Stimulated activated CD4-positive, alpha-beta T cell treated with anti-CD3 and anti-CD28 coated beads, Interleukin-1b, Interleukin-23, amount 100 ng/mL, for 4 hours (primary cell): ENCODE measurements at regions not wholly inside any gene's neighbourhood (a gene's known extent, or its start where the extent isn't known, plus 50 kb on each side); places are given as distances from the start of the nearest gene placed in this dataset.

Experiments
- DNase-seq, 2 donors: peaks; one replicate each; pipeline ENCODE4 v3.0.0-alpha.2; 2020; ENCODE audit warnings: low read depth in 2 of 2

DNA sequence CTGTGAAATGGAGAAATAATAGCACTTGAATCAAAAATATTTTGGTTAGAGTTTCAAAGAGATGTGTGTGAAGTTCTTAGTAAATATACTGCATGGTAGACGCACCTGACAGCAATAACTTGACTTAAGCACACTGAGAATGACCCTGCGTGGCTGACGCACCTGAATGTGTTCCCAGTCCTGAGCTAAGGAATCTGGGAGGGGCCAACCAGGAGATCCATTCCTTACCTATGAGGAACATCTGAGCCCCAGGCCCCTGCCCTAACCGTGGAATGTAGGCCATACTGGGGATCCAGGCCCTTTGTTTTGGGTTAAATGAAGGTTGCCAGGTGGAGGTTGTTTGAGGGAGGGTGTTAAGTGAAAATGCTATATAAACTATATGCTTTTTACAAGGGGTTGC is 284.4 kb downstream of the RBM43 start:
- DNase-seq: no peak

DNA sequence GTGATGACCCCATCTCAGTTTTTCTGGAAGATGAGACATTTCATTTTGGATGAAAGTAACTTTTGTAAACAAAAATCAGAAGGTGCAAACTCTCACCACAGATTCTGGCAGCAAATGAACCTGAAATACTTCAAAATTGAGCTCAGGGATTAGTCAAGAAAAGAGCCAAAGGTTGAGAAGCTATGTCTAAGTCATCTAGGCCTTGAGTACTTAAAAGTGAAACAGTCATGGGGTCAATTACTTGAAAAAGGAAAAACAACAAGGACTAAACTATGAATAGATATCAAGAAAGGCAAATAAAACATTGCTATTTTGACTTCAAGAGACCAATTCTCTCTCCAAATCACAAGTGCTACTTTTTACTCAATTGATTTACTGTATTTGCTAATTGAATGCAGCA is 285.1 kb downstream of the RBM43 start:
- no peak for DNase-seq

DNA sequence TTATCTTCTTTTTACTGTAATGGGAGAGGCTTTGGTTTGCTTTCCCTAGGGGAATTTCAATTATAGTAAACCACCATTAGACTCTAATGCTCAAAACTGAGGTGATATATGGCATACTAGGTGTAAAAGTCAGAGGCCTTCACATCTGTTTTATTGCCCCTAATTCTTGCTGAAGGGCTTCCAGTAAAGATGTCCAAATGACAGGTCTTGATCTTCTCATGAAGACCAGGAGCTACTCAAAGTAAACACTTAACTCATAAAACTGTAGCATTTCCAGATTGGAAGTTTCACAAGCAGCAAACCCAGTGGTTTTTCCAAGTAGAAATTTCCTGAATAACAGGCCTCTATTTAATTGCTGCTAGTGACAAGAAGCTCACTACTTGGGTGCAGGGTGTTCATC is 286.8 kb downstream of the RBM43 start:
- DNase-seq: no peak

DNA sequence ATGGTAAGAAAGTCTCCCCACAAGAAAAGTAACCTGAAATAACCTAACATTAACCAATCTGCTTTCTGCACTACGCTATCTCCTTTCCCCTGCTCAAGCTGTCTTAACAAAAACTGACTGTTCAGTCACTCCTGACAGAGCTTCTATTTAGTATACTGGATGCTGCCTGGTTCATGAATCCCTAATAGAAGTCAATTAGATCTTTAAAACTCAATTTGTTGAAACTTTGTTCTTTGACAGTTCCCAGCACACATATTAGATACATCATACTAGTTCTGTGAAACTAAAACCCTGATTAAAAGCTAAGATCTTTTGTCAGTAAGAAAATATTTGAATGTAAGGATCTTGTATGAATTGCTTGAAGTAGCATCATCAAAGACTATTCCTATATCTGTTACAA is 287.4 kb downstream of the RBM43 start:
- no peak for DNase-seq

- DNase-seq: no peak
These were observed 289.8 kb downstream of the RBM43 start for GRCh38 chr2:150971910-150972309.

GRCh38 chr2:150963336-150963735 is 298.3 kb downstream of the RBM43 start:
- DNase-seq: no peak

DNA sequence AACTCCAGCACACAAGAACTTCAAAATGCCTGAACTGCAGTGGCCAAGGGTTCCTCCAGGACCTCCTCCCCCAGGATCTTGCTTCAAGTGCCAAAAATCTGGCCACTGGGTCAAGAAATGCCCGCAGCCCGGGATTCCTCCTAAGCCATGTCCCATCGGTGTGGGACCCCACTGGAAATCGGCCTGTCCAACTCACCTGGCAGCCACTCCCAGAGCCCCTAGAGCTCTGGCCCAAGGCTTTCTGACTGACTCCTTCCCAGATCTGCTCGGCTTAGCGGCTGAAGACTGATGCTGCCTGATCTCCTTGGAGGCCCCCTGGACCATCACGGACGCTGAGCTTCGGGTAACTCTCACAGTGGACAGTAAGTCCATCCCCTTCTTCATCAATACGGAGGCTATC is 306.4 kb downstream of the RBM43 start:
- DNase-seq: no peak

DNA sequence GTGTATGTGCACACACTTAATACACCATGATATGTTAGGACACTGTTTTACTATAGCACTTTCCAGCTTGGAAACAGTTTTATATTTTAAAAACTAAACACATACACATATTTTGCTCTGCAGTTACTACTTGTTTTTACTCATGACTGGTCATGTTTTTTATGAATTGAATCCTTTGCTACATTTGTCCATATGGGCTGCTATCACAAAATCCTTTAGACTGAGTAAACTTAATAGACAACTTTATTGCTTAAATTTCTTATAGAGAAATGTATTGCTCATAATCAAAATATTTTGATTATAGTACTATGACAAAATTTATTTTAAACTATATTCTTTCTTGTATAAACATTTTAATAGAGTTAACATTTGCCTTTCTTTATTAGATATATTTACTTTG is 314.8 kb downstream of the RBM43 start:
- no peak for DNase-seq

- DNase-seq: no peak
These were observed 317.3 kb downstream of the RBM43 start for GRCh38 chr2:150944315-150944714.

DNA sequence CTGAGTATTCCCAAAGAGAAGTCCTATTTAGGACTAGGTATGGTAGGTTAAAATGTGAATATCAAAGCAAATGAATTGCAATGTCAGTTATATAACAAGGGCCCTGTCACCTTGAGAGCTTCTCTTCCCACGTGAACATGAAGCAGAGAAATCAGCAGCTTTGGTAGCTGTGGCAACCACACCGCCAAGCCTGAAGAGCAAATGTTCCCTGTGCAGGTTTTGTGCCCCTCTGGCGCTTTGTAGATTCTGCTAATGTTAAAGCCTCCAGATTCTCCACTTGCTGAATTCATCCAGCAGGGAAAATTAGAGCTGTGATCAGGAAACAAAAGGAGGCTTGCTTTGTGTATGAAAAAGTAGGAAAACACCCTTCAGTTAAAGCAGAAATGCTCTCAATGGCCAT is 322.6 kb downstream of the RBM43 start:
- no peak for DNase-seq

DNA sequence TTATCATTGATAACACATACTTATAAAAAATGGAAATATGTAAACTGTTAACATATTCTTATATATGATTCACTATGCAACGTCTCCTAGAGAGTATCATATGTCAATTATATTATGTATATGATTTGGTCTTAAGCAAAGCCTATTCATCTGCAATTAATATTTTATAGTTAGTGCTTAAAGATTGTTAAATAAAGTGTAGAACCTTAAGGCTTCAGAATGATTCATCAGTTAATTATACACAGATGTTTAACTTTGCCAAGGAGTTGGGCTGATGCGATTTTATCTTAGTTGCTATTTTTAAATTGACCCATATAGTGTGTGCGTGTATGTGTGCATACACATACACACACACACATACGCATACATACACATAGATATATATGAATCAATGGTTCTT is 323.1 kb downstream of the RBM43 start:
- no peak for DNase-seq

DNA sequence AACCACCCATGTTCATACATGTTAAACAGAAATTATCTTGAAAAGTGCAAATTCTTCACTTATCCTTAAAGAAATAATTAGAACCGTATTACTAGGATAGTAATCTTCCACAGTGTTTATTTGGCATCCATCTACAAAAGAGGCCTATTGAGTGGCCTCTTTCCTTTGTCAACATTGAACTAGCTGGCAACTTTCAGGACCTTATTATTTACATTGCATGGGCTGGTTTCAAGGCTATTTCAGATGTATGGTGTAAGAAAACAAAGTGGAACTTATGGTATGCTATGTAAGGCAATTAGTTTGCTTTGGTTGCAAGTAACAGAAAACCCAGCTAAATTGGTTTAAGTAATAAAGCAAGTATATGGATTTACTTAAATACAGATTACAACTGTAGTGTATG is 324.6 kb downstream of the RBM43 start:
- no peak for DNase-seq

DNA sequence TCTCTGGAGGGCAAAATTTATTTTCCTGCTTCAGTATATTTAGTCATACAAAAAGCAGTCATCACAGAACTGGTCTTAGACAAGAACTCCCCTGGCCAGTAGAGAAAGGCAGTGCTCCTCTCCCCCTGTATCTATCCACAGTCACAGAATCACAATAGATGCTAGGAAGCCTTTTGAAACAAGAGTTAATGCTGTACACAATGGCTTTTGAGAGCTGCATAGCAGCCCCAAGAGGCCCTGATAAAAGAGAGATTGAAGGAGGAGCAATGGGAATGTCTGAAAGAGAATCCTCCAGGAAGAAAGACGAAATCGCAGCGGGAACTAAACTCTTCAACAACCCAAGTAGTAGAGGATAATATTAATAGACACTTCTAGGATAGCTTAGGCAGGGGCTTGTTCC is 330.2 kb downstream of the RBM43 start:
- no peak for DNase-seq

GRCh38 chr2:150925611-150926010 is 336.1 kb downstream of the RBM43 start:
- no peak for DNase-seq

DNA sequence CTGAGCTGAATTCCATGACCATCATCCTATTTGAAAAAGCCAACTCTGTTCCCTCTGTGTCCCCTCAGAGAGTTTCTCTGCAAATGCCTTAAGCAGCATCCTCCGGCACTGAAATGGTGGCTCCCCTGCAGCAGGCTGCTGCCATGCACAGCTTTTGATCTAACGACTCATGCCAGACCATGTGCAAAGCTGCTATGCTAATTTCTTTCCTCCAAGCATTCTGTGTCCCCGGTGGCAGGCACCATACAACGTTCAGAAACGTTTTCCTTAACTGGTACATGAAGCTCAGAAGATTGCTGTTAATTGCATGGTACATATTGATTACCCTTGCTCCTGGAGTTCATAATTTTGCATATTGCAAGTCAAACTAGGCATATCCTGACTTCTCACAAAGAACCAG is 336.8 kb downstream of the RBM43 start:
- DNase-seq: no peak

DNA sequence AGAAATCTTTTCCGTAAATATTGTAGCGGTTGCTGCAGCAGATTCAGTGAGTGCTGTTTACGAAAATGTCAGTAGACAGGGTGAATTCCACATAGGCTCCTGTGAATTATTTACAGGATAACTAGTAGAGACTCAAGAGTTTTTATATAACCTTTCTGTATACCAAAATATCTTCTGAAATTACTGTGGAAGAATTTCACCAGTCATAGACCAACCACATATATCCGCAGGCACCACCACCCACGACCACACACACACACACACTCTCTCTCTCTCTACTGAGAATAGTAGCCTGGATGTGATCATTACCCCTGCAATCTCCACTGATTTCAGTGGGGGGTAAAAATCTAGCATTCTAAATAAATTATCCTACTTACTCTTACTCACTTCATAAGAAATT is 341.8 kb downstream of the RBM43 start:
- no peak for DNase-seq

GRCh38 chr2:150917961-150918713 is 343.5 kb downstream of the RBM43 start:
- DNase-seq: no peak

GRCh38 chr2:150916467-150917396 is 344.9 kb downstream of the RBM43 start:
- DNase-seq: no peak

GRCh38 chr2:150911766-150912280 is 349.8 kb downstream of the RBM43 start:
- DNase-seq: no peak

DNA sequence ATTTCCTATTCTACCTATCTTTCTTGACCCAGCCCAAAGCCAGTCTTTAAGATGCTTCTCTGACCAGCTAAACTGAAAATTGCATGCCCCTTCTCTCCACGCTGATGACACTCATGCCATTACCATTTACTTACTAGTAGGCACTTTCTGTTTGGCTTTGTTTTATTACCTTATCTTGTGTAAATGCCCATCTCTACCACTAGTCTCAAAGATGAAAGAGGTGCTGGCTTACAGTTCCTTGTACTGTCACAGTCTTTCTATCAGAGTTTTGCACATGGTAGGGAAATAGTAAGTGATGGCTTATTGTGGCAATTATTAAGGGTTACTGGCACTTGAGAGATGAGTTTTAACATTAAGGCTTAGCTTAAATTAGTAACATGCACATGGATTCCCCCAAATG is 352.1 kb downstream of the RBM43 start:
- no peak for DNase-seq

DNA sequence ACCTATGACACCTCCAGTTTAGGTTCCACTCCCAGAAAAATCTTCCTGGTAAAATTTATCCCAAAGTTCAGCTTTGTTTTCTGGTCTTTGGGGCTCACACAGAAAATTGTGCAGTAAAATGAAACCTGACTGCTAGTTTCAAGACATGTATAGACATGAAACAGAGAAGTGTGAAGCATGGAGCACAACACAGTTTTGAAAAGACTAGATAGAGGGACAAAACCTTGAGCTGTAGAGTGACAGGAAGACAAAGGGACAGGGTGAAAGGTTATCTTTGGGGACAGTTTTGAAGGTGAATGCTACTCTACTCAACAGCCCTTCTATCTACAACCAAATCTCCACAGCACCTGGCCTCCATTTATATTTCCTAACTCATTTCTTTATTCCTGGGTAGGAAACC is 352.6 kb downstream of the RBM43 start:
- DNase-seq: no peak

DNA sequence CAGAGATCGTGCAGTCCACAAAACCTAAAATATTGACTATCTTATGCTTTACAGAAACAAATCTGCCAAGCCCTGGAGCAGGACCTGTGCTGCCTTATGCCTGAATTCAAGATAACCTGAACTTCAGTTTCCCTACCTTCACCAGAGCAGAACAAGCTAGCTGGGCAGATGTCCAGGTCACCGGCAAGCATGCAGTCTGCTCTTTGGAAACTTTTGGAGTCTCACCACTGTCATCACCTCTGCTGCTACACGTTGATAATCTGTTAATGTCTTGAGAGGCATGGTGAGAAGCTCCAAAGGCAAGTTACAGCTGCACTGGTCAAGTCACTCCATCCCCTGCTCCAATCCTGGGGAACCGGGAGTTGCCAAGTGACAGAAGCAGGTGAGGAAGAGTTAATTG is 354.2 kb downstream of the RBM43 start:
- no peak for DNase-seq

GRCh38 chr2:150903461-150903860 is 358.2 kb downstream of the RBM43 start:
- no peak for DNase-seq
